ENCODE measurements at regions not wholly inside any gene's neighbourhood (a gene's known extent, or its start where the extent isn't known, plus 50 kb on each side); places are given as distances from the start of the nearest gene placed in this dataset.

DNA sequence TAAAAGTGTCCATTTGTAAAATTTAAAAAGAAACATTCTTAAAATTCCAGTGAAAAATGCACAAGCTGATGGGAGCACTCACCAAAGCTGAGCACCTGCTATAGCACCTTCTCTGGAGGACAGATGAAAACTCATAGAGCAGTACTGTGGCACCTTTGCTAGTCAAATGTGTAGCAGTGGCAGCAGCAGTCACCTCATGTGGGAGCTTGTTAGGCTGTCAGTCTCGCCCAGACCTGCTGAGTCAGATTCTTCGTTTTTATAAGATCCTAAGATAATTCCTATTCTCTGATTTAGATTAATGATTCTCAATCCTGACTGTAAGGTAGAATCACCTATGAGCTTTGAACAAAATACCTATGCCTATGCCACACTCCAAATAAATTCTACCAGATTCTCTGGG is 325.8 kb downstream of the RPL10L start:
- Histone ChIP-seq H3K9ac (ENCODE audit: low read depth in 1 of 2, low read length in 2 of 2) (no peak overlapping the region), H3K4me3 (ENCODE audit: low read depth in 1 of 3, low read length in 3 of 3) (no peak overlapping the region), H3K27ac (ENCODE audit: low read depth in 1 of 2, low read length in 2 of 2) (no peak overlapping the region), H3K9me3 (ENCODE audit: control insufficient read depth in 4 of 4, low read length in 3 of 4) (no peaks in the 10 kb centered on the region), H3K27me3 (ENCODE audit: control insufficient read depth in 4 of 4, insufficient read depth in 4 of 4, low read length in 3 of 4) (no peaks in the 10 kb centered on the region), H3K36me3 (ENCODE audit: control insufficient read depth in 4 of 4, insufficient read depth in 3 of 4, low read depth in 1 of 4, low read length in 3 of 4) (no peaks in the 10 kb centered on the region), H3K4me1 (ENCODE audit: control insufficient read depth in 4 of 4, insufficient read depth in 4 of 4, low read length in 3 of 4) (no peaks in the 10 kb centered on the region)
- WGBS, result 56% methylated on average over 2 of the region's 2 CpGs
- DNase-seq (ENCODE audit: low spot score), result no peak
- no peak for TF ChIP-seq EGR1 (IDR thresholded peaks at IDR 0.05; ENCODE audit: low read depth in 2 of 2)
- TF ChIP-seq, protein P1, sequence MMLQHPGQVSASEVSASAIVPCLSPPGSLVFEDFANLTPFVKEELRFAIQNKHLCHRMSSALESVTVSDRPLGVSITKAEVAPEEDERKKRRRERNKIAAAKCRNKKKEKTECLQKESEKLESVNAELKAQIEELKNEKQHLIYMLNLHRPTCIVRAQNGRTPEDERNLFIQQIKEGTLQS (IDR thresholded peaks at IDR 0.05), result no peak
- TF ChIP-seq TAF1 (conservative IDR thresholded peaks at IDR 0.05), result no peak
- TF ChIP-seq RXRA (IDR thresholded peaks at IDR 0.05), result no peak
- TF ChIP-seq, protein P2, sequence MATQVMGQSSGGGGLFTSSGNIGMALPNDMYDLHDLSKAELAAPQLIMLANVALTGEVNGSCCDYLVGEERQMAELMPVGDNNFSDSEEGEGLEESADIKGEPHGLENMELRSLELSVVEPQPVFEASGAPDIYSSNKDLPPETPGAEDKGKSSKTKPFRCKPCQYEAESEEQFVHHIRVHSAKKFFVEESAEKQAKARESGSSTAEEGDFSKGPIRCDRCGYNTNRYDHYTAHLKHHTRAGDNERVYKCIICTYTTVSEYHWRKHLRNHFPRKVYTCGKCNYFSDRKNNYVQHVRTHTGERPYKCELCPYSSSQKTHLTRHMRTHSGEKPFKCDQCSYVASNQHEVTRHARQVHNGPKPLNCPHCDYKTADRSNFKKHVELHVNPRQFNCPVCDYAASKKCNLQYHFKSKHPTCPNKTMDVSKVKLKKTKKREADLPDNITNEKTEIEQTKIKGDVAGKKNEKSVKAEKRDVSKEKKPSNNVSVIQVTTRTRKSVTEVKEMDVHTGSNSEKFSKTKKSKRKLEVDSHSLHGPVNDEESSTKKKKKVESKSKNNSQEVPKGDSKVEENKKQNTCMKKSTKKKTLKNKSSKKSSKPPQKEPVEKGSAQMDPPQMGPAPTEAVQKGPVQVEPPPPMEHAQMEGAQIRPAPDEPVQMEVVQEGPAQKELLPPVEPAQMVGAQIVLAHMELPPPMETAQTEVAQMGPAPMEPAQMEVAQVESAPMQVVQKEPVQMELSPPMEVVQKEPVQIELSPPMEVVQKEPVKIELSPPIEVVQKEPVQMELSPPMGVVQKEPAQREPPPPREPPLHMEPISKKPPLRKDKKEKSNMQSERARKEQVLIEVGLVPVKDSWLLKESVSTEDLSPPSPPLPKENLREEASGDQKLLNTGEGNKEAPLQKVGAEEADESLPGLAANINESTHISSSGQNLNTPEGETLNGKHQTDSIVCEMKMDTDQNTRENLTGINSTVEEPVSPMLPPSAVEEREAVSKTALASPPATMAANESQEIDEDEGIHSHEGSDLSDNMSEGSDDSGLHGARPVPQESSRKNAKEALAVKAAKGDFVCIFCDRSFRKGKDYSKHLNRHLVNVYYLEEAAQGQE (IDR thresholded peaks at IDR 0.05), result no peak
- TF ChIP-seq, protein P3, sequence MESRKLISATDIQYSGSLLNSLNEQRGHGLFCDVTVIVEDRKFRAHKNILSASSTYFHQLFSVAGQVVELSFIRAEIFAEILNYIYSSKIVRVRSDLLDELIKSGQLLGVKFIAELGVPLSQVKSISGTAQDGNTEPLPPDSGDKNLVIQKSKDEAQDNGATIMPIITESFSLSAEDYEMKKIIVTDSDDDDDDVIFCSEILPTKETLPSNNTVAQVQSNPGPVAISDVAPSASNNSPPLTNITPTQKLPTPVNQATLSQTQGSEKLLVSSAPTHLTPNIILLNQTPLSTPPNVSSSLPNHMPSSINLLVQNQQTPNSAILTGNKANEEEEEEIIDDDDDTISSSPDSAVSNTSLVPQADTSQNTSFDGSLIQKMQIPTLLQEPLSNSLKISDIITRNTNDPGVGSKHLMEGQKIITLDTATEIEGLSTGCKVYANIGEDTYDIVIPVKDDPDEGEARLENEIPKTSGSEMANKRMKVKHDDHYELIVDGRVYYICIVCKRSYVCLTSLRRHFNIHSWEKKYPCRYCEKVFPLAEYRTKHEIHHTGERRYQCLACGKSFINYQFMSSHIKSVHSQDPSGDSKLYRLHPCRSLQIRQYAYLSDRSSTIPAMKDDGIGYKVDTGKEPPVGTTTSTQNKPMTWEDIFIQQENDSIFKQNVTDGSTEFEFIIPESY (IDR thresholded peaks at IDR 0.05), result no peak
- TF ChIP-seq FOXA1 (IDR thresholded peaks at IDR 0.05), result no peak
- no peak for TF ChIP-seq HNF4A (conservative IDR thresholded peaks at IDR 0.05)
- no peak for TF ChIP-seq JUND (IDR thresholded peaks at IDR 0.05)
- no peak for TF ChIP-seq FOXA2 (IDR thresholded peaks at IDR 0.05)
- TF ChIP-seq, protein P4, sequence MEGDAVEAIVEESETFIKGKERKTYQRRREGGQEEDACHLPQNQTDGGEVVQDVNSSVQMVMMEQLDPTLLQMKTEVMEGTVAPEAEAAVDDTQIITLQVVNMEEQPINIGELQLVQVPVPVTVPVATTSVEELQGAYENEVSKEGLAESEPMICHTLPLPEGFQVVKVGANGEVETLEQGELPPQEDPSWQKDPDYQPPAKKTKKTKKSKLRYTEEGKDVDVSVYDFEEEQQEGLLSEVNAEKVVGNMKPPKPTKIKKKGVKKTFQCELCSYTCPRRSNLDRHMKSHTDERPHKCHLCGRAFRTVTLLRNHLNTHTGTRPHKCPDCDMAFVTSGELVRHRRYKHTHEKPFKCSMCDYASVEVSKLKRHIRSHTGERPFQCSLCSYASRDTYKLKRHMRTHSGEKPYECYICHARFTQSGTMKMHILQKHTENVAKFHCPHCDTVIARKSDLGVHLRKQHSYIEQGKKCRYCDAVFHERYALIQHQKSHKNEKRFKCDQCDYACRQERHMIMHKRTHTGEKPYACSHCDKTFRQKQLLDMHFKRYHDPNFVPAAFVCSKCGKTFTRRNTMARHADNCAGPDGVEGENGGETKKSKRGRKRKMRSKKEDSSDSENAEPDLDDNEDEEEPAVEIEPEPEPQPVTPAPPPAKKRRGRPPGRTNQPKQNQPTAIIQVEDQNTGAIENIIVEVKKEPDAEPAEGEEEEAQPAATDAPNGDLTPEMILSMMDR (IDR thresholded peaks at IDR 0.05; ENCODE audit: low read depth, low read length, missing input control), result no peak
- TF ChIP-seq GABPA (IDR thresholded peaks at IDR 0.05 in 1 of 2, conservative IDR thresholded peaks at IDR 0.05 in 1 of 2), result no peak
- TF ChIP-seq HNF4G (IDR thresholded peaks at IDR 0.05), result no peak
- no peak for TF ChIP-seq YY1 (IDR thresholded peaks at IDR 0.05)
- no peak for TF ChIP-seq SP1 (IDR thresholded peaks at IDR 0.05)
- TF ChIP-seq RAD21 (IDR thresholded peaks at IDR 0.05), result no peak
- TF ChIP-seq NR2F2 (IDR thresholded peaks at IDR 0.05), result no peak

DNA sequence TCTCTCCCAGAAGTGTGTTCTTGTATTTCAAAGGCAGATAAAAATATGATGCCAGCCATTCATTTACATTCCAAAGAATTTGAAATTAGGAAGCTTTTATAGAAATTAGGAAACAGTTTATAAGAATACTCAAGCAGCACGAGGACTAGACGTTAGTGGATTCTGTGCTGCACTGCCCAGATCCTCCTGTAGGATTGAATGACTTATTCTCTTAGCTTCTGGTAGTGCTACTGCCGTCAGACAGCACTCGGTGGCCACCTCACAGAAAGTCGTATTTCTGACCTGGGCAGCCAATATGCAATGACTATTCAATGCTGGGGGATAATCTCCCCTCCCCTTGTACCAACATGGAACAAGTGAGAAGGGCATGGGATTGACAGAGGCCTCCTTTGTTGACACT is 326.4 kb downstream of the RPL10L start:
- TF ChIP-seq NR2F2 (IDR thresholded peaks at IDR 0.05), result no peak
- TF ChIP-seq, protein P5, sequence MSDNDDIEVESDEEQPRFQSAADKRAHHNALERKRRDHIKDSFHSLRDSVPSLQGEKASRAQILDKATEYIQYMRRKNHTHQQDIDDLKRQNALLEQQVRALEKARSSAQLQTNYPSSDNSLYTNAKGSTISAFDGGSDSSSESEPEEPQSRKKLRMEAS (IDR thresholded peaks at IDR 0.05), result no peak
- TF ChIP-seq, protein P4 (IDR thresholded peaks at IDR 0.05; ENCODE audit: low read depth, low read length, missing input control), result no peak
- no peak for TF ChIP-seq SP1 (IDR thresholded peaks at IDR 0.05)
- Histone ChIP-seq H3K4me1 (ENCODE audit: control insufficient read depth in 4 of 4, insufficient read depth in 4 of 4, low read length in 3 of 4) (no peaks in the 10 kb centered on the region), H3K27me3 (ENCODE audit: control insufficient read depth in 4 of 4, insufficient read depth in 4 of 4, low read length in 3 of 4) (no peaks in the 10 kb centered on the region), H3K9ac (ENCODE audit: low read depth in 1 of 2, low read length in 2 of 2) (no peak overlapping the region), H3K36me3 (ENCODE audit: control insufficient read depth in 4 of 4, insufficient read depth in 3 of 4, low read depth in 1 of 4, low read length in 3 of 4) (no peaks in the 10 kb centered on the region), H3K4me3 (ENCODE audit: low read depth in 1 of 3, low read length in 3 of 3) (no peak overlapping the region), H3K27ac (ENCODE audit: low read depth in 1 of 2, low read length in 2 of 2) (no peak overlapping the region), H3K9me3 (ENCODE audit: control insufficient read depth in 4 of 4, low read length in 3 of 4) (no peaks in the 10 kb centered on the region)
- DNase-seq (ENCODE audit: low spot score), result no peak
- WGBS, result 55% methylated on average over 5 of the region's 5 CpGs

All from liver (tissue), 8 donors.